ENCODE measurements at regions not wholly inside any gene's neighbourhood (a gene's known extent, or its start where the extent isn't known, plus 50 kb on each side); places are given as distances from the start of the nearest gene placed in this dataset.

GRCh38 chr9:13898957-13899356 lies 415.0 kb downstream of the NFIB start:
- no peak for ATAC-seq
- no peak for TF ChIP-seq SNAI2 (CRISPR knock-in tag; IDR thresholded peaks at IDR 0.05)
- TF ChIP-seq, protein P1, sequence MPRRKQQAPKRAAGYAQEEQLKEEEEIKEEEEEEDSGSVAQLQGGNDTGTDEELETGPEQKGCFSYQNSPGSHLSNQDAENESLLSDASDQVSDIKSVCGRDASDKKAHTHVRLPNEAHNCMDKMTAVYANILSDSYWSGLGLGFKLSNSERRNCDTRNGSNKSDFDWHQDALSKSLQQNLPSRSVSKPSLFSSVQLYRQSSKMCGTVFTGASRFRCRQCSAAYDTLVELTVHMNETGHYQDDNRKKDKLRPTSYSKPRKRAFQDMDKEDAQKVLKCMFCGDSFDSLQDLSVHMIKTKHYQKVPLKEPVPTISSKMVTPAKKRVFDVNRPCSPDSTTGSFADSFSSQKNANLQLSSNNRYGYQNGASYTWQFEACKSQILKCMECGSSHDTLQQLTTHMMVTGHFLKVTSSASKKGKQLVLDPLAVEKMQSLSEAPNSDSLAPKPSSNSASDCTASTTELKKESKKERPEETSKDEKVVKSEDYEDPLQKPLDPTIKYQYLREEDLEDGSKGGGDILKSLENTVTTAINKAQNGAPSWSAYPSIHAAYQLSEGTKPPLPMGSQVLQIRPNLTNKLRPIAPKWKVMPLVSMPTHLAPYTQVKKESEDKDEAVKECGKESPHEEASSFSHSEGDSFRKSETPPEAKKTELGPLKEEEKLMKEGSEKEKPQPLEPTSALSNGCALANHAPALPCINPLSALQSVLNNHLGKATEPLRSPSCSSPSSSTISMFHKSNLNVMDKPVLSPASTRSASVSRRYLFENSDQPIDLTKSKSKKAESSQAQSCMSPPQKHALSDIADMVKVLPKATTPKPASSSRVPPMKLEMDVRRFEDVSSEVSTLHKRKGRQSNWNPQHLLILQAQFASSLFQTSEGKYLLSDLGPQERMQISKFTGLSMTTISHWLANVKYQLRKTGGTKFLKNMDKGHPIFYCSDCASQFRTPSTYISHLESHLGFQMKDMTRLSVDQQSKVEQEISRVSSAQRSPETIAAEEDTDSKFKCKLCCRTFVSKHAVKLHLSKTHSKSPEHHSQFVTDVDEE (CRISPR knock-in tag; IDR thresholded peaks at IDR 0.05), result no peak
- TF ChIP-seq ARNTL (CRISPR knock-in tag; IDR thresholded peaks at IDR 0.05; ENCODE audit: borderline replicate concordance, low read depth), result no peak
- TF ChIP-seq CREB5 (CRISPR knock-in tag; IDR thresholded peaks at IDR 0.05; ENCODE audit: low read depth), result no peak
- TF ChIP-seq RARB (CRISPR knock-in tag; IDR thresholded peaks at IDR 0.05), result no peak
- no peak for TF ChIP-seq ISL1 (CRISPR knock-in tag; IDR thresholded peaks at IDR 0.05)
- no peak for TF ChIP-seq CSDC2 (CRISPR knock-in tag; IDR thresholded peaks at IDR 0.05)
- no peak for TF ChIP-seq OSR1 (CRISPR knock-in tag; IDR thresholded peaks at IDR 0.05)

- no peak for TF ChIP-seq RARB (CRISPR knock-in tag; IDR thresholded peaks at IDR 0.05)
- ATAC-seq, result no peak
These were observed 416.8 kb downstream of the NFIB start for GRCh38 chr9:13896922-13897835.

DNA sequence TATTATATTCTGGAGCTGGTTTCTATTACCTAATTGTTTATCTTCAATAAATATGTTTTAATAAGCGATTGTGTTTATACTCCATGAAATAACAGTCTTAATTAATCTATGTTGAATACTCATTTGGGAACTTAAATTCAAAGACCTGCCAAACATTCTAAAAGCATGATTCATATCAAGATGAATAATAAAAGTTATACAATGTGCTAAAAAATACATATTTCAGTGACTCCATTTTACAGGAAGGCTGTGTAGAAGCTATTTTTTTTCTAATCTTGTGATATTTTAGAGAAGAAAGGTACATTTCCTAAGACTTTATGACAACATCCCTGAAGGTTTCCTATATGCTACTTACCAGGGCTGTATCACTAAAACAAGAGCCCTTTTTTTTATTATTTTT lies 417.9 kb downstream of the NFIB start:
- TF ChIP-seq TOX (CRISPR knock-in tag; IDR thresholded peaks at IDR 0.05; ENCODE audit: borderline replicate concordance) (no peak), ZFP30 (CRISPR knock-in tag; IDR thresholded peaks at IDR 0.05) (no peak), ZNF8 (CRISPR knock-in tag; IDR thresholded peaks at IDR 0.05) (no peak), ZFP3 (CRISPR knock-in tag; IDR thresholded peaks at IDR 0.05) (no peak), GLIS3 (CRISPR knock-in tag; IDR thresholded peaks at IDR 0.05) (no peak), BACH2 (CRISPR knock-in tag; IDR thresholded peaks at IDR 0.05; ENCODE audit: borderline replicate concordance) (no peak), PATZ1 (CRISPR knock-in tag; IDR thresholded peaks at IDR 0.05; ENCODE audit: borderline replicate concordance) (no peak), ISL1 (CRISPR knock-in tag; IDR thresholded peaks at IDR 0.05) (no peak), OSR1 (CRISPR knock-in tag; IDR thresholded peaks at IDR 0.05) (no peak), POU6F1 (CRISPR knock-in tag; IDR thresholded peaks at IDR 0.05; ENCODE audit: borderline replicate concordance, low read depth) (no peak)
- no peak for ATAC-seq

- no peak for ATAC-seq
- TF ChIP-seq TOX (CRISPR knock-in tag; IDR thresholded peaks at IDR 0.05; ENCODE audit: borderline replicate concordance) (no peak), ZNF70 (CRISPR knock-in tag; IDR thresholded peaks at IDR 0.05) (no peak), ISL1 (CRISPR knock-in tag; IDR thresholded peaks at IDR 0.05) (no peak), PPARA (CRISPR knock-in tag; IDR thresholded peaks at IDR 0.05; ENCODE audit: borderline replicate concordance) (no peak), ZFP3 (CRISPR knock-in tag; IDR thresholded peaks at IDR 0.05) (no peak), SNAI2 (CRISPR knock-in tag; IDR thresholded peaks at IDR 0.05) (no peak), POU6F1 (CRISPR knock-in tag; IDR thresholded peaks at IDR 0.05; ENCODE audit: borderline replicate concordance, low read depth) (no peak), TCF4 (CRISPR knock-in tag; IDR thresholded peaks at IDR 0.05; ENCODE audit: borderline replicate concordance) (no peak), RARB (CRISPR knock-in tag; IDR thresholded peaks at IDR 0.05) (no peak), ARNTL (CRISPR knock-in tag; IDR thresholded peaks at IDR 0.05; ENCODE audit: borderline replicate concordance, low read depth) (no peak), PATZ1 (CRISPR knock-in tag; IDR thresholded peaks at IDR 0.05; ENCODE audit: borderline replicate concordance) (no peak), ZNF8 (CRISPR knock-in tag; IDR thresholded peaks at IDR 0.05) (no peak), OSR1 (CRISPR knock-in tag; IDR thresholded peaks at IDR 0.05) (no peak), CSDC2 (CRISPR knock-in tag; IDR thresholded peaks at IDR 0.05) (no peak)
- TF ChIP-seq, protein P1 (CRISPR knock-in tag; IDR thresholded peaks at IDR 0.05), result no peak
These were observed 428.7 kb downstream of the NFIB start for GRCh38 chr9:13885258-13885657.

Measured in SK-N-SH treated with all-trans-retinoic acid at 6 μM for 48 hours (cell line).